ENCODE measurements at regions not wholly inside any gene's neighbourhood (a gene's known extent, or its start where the extent isn't known, plus 50 kb on each side); places are given as distances from the start of the nearest gene placed in this dataset.

GRCh38 chr18:61187971-61188370 is 145.3 kb upstream of the CDH20 start:
- no peak for TF ChIP-seq CTCF (IDR thresholded peaks at IDR 0.05)
- TF ChIP-seq POLR2A (IDR thresholded peaks at IDR 0.05) = no peak
